ENCODE measurements at regions not wholly inside any gene's neighbourhood (a gene's known extent, or its start where the extent isn't known, plus 50 kb on each side); places are given as distances from the start of the nearest gene placed in this dataset.

- DNase-seq (ENCODE audit: low spot score), result no peak
Measured at GRCh38 chr10:2445370-2445769, 622.0 kb upstream of the PFKP start.

DNA sequence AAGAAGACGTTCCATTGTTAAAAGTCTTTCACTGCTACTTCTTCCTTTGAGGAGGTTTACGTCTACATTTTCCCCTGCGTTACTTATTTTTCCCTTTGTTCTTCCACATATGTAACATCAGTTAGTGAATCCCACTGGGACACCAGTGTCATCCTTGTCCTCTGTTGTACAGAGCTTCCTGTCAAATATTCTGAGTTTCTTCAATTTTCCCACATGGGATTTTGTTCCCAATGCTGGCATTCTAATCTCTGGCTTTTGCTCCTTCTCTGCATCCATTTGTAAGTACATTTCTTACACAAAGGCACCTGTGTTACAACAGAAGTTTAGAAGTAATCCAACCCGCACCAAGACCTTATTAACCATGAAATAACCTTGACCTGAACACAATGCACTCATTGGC, 627.4 kb upstream of the PFKP start:
- no peak for DNase-seq (ENCODE audit: low spot score)

GRCh38 chr10:2439000-2439399, 628.3 kb upstream of the PFKP start:
- DNase-seq (ENCODE audit: low spot score), result no peak

DNA sequence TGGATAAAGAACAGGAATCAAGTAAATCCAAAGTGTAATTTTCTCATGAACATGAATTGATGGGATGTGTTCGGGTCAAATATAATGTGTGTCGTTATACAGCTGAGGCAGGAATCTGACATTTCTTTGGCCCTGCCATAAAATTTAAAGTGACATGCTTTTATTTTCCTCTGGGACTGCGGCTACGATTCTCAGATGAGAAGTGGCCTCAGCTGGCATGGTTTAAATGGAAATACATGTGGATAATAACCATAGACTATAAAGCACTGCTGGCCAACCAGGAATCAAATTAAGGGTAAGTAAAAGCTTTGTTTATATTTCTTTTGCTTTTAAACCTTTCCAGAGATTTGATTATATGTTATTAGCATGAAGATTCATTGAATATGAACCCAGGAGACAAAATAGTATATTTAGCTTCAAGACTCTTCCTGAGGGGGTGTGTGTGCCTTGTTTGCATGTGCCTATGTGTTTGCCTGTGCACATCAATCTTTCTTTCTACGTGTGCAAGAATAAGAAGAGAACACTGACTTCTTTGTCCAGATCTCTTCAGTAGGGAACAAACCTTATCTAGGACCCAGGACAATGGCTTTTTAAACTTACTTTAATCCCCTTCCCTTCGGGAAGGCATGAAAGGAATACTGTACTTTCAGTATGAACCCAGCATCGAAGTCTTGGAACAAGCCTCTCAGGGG, 629.0 kb upstream of the PFKP start:
- no peak for DNase-seq (ENCODE audit: low spot score)

DNA sequence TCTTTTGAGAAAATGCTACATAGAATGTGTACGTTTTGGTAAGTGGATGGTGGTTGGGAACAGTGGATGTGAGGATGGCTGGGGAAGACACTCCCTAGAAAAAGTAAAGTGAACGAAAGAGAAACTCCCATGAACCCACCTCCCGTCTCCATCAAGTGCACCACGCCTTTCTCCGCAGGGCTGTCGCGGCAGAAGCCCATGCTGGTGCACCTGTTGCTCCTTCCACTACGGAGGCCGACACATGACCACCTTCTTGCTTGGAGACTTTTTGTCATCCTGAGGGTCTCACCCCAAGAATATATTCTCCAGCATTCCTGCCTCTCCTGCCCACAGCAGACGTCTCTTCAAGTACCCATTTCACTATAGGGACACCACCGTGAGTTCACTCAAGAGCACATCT, 630.4 kb upstream of the PFKP start:
- no peak for DNase-seq (ENCODE audit: low spot score)

DNA sequence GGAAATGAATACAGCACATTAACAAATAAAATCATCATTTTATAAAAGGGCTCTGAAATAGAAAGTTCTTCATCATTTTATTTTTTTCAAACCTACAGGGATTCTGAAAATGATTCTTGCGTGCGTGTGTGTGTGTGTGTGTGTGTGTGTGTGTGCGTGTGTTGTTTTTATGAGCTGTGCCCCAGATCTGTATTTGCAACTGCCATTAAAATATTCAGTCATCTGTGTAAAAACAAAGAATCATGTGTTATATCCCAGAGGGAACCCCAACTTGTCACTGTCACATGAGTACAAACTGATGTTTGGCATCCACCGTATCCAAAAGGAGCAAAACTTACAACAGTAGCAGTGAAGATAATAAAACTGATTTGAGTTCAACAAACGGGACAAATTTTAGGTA, 635.4 kb upstream of the PFKP start:
- DNase-seq (ENCODE audit: low spot score), result no peak

GRCh38 chr10:2427412-2427811, 639.9 kb upstream of the PFKP start:
- no peak for DNase-seq (ENCODE audit: low spot score)

GRCh38 chr10:2425320-2425719, 642.0 kb upstream of the PFKP start:
- DNase-seq (ENCODE audit: low spot score), result no peak

DNA sequence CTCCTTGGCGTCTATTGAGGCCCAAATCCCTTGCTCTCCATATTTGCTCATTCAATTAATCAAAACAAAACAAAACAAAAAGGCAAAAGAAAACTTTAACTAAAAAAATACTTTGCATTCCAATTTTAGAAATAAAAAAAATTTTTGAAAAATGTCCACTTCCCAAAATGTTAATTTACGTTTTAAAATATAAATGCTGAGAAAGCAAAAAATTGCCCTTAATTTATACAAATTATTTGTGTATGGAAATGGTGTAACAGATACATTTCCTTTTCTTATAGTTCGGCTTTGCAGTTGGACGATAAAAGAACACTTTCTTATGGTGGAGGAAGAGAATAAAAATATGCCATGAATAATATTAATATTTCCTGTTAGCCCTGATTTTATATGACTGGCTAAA, 652.8 kb upstream of the PFKP start:
- no peak for DNase-seq (ENCODE audit: low spot score)

DNA sequence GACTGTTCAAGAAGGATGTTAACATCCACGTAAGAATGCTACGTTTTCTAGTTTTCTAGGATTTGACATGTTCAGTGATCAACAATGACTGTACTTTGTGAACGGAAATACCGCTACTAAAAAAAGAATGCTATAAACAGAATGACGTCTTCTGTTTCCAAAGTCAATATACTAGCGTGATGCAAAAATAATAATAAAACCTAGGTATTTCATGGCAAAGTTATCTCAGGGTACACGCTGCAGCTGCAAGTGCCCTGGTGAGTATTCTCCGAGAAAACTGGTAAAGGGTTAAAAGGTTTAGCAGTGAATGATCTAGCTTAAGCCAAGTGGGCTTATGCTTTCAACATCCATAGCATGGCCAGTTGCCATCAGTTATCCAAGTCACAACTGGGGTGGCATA, 653.3 kb upstream of the PFKP start:
- no peak for DNase-seq (ENCODE audit: low spot score)

GRCh38 chr10:2410049-2410448, 657.3 kb upstream of the PFKP start:
- DNase-seq (ENCODE audit: low spot score), result no peak

- no peak for DNase-seq (ENCODE audit: low spot score)
Measured at GRCh38 chr10:2401459-2401858, 664.1 kb upstream of the ADARB2 start.

GRCh38 chr10:2399482-2399881, 662.2 kb upstream of the ADARB2 start:
- no peak for DNase-seq (ENCODE audit: low spot score)

- no peak for DNase-seq (ENCODE audit: low spot score)
Measured at GRCh38 chr10:2392145-2392812, 655.0 kb upstream of the ADARB2 start.

GRCh38 chr10:2387672-2388071, 650.3 kb upstream of the ADARB2 start:
- no peak for DNase-seq (ENCODE audit: low spot score)

- DNase-seq (ENCODE audit: low spot score), result no peak
Measured at GRCh38 chr10:2387261-2387660, 649.9 kb upstream of the ADARB2 start.

- no peak for DNase-seq (ENCODE audit: low spot score)
Measured at GRCh38 chr10:2380218-2380617, 642.9 kb upstream of the ADARB2 start.

- DNase-seq (ENCODE audit: low spot score), result no peak
Measured at GRCh38 chr10:2367083-2367482, 629.8 kb upstream of the ADARB2 start.

- no peak for DNase-seq (ENCODE audit: low spot score)
Measured at GRCh38 chr10:2366264-2366931, 629.1 kb upstream of the ADARB2 start.

DNA sequence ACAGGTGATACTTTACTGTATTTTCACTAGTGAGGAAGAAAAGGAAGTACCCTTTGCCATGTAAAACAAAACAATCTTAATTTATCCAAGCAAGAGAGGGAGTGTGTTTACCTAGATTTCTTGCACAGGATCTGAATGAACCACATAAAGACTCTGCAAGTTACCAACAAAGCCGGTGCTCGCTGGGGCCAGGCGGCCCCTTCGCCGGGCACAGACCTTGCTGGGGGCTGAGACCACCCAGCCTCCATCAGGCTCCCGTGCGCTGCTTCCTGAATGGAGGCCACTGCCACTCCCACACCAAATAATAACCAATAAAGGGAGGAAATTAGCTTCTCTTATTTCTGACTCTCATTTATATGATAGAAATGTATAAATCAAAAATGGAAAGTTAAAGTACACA, 625.0 kb upstream of the ADARB2 start:
- no peak for DNase-seq (ENCODE audit: low spot score)

DNA sequence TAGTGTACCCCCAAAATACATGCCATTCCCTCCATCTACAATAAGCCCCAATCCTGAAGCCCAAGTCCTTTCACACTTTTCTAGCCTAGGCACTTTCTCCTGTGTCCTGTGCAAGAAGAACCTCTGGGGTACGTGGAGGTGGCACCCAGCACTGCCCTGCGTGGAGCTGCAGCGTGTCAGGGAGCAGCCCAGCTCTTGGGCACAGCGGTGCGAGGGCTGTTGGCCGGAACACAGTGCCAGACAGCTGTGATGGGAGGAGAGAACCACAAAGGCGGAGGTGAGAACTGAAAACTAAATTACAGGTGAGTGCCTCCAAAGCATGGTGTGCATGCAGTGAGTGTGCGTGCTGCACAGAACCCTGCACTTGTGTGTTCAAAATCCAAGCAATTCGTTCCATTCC, 621.3 kb upstream of the ADARB2 start:
- DNase-seq (ENCODE audit: low spot score), result no peak

DNA sequence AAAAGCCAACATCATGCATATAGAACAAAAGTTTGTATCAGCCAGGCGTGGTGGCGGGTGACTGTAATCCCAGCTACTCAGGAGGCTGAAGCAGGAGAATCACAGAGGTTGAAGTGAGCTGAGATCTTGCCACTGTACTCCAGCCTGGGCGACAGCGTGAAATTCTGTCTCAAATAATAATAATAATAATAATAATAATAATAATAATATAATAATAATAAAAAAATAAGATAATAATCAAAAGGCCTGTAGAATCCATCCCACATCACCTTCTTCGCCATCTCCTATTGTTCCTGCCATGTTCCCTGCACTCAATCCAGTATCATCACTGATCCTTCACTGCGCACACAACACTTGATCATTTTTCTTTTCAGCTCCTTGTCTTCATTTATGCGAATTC, 619.3 kb upstream of the ADARB2 start:
- no peak for DNase-seq (ENCODE audit: low spot score)

DNA sequence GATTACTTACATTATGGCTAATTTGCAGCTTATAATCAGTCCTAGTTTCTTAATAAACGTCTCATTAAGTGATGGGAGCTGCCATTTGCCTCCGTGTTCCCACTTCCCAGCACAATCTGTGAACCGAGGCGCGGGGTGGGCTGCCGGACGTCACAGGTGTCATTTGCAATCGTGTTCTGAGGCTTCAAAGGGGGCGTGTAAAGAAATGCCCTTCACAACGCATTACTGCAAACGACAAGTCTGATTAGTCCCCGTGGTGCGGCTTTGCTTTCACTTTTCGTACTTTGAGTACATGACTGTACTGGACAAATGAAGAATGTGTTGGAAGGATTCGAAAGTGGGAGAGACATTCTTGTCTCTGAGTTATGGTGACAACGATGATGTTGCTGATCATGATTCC, 614.2 kb upstream of the ADARB2 start:
- DNase-seq (ENCODE audit: low spot score), result no peak

DNA sequence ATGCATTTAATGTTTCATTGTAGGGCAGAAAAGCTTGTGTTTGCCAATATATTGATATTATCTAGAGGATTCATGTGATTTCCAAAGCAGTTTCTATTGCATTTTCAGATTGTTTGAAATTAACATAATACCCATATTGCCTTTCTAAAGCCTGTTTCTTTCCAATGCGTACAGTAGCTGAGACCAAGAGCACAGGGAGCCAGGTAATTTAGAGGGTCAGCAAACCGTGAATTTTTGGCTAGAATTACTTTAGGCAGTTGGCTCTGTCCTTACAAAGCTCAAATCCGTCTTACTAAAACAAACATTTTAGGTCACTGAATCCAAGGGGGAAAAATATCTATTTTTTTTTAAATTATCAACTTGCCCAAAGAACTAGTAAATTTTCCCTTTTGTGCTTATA, 604.9 kb upstream of the ADARB2 start:
- no peak for DNase-seq (ENCODE audit: low spot score)

Measured in kidney tubule cell (primary cell).